ENCODE measurements at regions not wholly inside any gene's neighbourhood (a gene's known extent, or its start where the extent isn't known, plus 50 kb on each side); places are given as distances from the start of the nearest gene placed in this dataset.

GRCh38 chr19:28582796-28583195 is 630.2 kb downstream of the UQCRFS1 start:
- TF ChIP-seq CTCF (IDR thresholded peaks at IDR 0.05 in 4 of 5, conservative IDR thresholded peaks at IDR 0.05 in 1 of 5) (no peak), POLR2A (IDR thresholded peaks at IDR 0.05) (no peak)

Data from gastrocnemius medialis (tissue), 4 donors.